ENCODE measurements at regions not wholly inside any gene's neighbourhood (a gene's known extent, or its start where the extent isn't known, plus 50 kb on each side); places are given as distances from the start of the nearest gene placed in this dataset.

GRCh38 chr5:124457901-124458300 is 288.5 kb downstream of the ZNF608 start:
- Mint-ChIP-seq H3K27me3 (no peaks in the 10 kb centered on the region), H3K27ac (no peak overlapping the region), H3K36me3 (peaks cover 19 to 20% of the 10 kb centered on the region in 2 donors), H3K9me3 (peaks cover 11 to 29% (median 21%) of the 10 kb centered on the region in 7 donors), H3K4me3 (no peak overlapping the region), H3K4me1 (peaks cover 11 to 42% (median 16%) of the 10 kb centered on the region in 3 donors)
- DNase-seq = no peak
- ATAC-seq (ENCODE audit: low read depth in 2 of 2) = no peak

GRCh38 chr5:124457101-124457500 is 289.3 kb downstream of the ZNF608 start:
- H3K4me3 Mint-ChIP-seq = no peak overlapping the region
- H3K27ac Mint-ChIP-seq = peak overlapping the region in 1 of 6 donors; percentile 13
- no peak for DNase-seq

GRCh38 chr5:124456249-124456648 is 290.2 kb downstream of the ZNF608 start:
- Mint-ChIP-seq H3K9me3 (peaks cover 11 to 24% (median 20%) of the 10 kb centered on the region in 7 donors), H3K27ac (no peak overlapping the region), H3K4me3 (no peak overlapping the region), H3K4me1 (peaks cover 18 to 46% (median 19%) of the 10 kb centered on the region in 3 donors), H3K27me3 (no peaks in the 10 kb centered on the region), H3K36me3 (peaks cover 19 to 20% of the 10 kb centered on the region in 2 donors)
- DNase-seq = no peak
- ATAC-seq (ENCODE audit: low read depth in 2 of 2) = no peak

More at GRCh38 chr5:124457101-124457500, 289.3 kb downstream of the ZNF608 start:
- peaks cover 19 to 20% of the 10 kb centered on the region in 2 donors for H3K36me3 Mint-ChIP-seq
- ATAC-seq (ENCODE audit: low read depth in 2 of 2) = no peak
- H3K27me3 Mint-ChIP-seq = no peaks in the 10 kb centered on the region
- H3K9me3 Mint-ChIP-seq = peaks cover 11 to 29% (median 21%) of the 10 kb centered on the region in 7 donors
- H3K4me1 Mint-ChIP-seq = peaks cover 16 to 50% (median 19%) of the 10 kb centered on the region in 3 donors

- H3K4me1 Mint-ChIP-seq = peaks cover 18 to 37% (median 27%) of the 10 kb centered on the region in 3 donors
- peaks cover 2% of the 10 kb centered on the region in 2 donors for H3K36me3 Mint-ChIP-seq
- H3K4me3 Mint-ChIP-seq = peak overlapping the region in 5 of 8 donors; percentile 19 to 80 (median 65)
- DNase-seq (no peak), ATAC-seq (ENCODE audit: low read depth in 2 of 2) (no peak)
- H3K27ac Mint-ChIP-seq = no peak overlapping the region
- peaks cover 0 to 4% (median 2%) of the 10 kb centered on the region in 7 donors for H3K9me3 Mint-ChIP-seq
- H3K27me3 Mint-ChIP-seq = peaks cover 0 to 6% (median 0%) of the 10 kb centered on the region in 3 donors
Measured at GRCh38 chr5:124454081-124454480, 292.4 kb downstream of the ZNF608 start.

GRCh38 chr5:124453221-124454051 is 293.0 kb downstream of the ZNF608 start:
- Mint-ChIP-seq H3K27me3 (peaks cover 0 to 6% (median 0%) of the 10 kb centered on the region in 3 donors), H3K4me3 (peak overlapping the region in 5 of 8 donors; percentile 20 to 80 (median 65)), H3K4me1 (peaks cover 18 to 37% (median 27%) of the 10 kb centered on the region in 3 donors), H3K9me3 (peaks cover 0 to 2% (median 0%) of the 10 kb centered on the region in 7 donors), H3K27ac (peak overlapping the region in 4 of 6 donors; percentile 50 to 72 (median 59)), H3K36me3 (no peaks in the 10 kb centered on the region)
- DNase-seq (peak; percentile 59), ATAC-seq (ENCODE audit: low read depth in 2 of 2) (peak; percentile 96 to 97)

GRCh38 chr5:124452412-124452811 is 294.0 kb downstream of the ZNF608 start:
- Mint-ChIP-seq H3K4me1 (peaks cover 18 to 37% (median 22%) of the 10 kb centered on the region in 3 donors), H3K9me3 (no peaks in the 10 kb centered on the region), H3K27ac (peak overlapping the region in 1 of 6 donors; percentile 81), H3K36me3 (no peaks in the 10 kb centered on the region), H3K4me3 (peak overlapping the region in 1 of 8 donors; percentile 3), H3K27me3 (peaks cover 0 to 6% (median 0%) of the 10 kb centered on the region in 3 donors)
- ATAC-seq (ENCODE audit: low read depth in 2 of 2) (no peak), DNase-seq (no peak)

GRCh38 chr5:124451721-124452383 is 294.6 kb downstream of the ZNF608 start:
- ATAC-seq (ENCODE audit: low read depth in 2 of 2) = no peak
- H3K9me3 Mint-ChIP-seq = no peaks in the 10 kb centered on the region
- no peak for DNase-seq
- H3K27me3 Mint-ChIP-seq = peaks cover 0 to 6% (median 0%) of the 10 kb centered on the region in 3 donors
- peaks cover 18 to 37% (median 22%) of the 10 kb centered on the region in 3 donors for H3K4me1 Mint-ChIP-seq
- peak overlapping the region in 1 of 6 donors; percentile 4 for H3K27ac Mint-ChIP-seq
- H3K36me3 Mint-ChIP-seq = no peaks in the 10 kb centered on the region
- H3K4me3 Mint-ChIP-seq = peak overlapping the region in 3 of 8 donors; percentile 1 to 7 (median 3)

GRCh38 chr5:124446120-124446519 is 300.3 kb downstream of the ZNF608 start:
- H3K27ac Mint-ChIP-seq = no peak overlapping the region
- peaks cover 0 to 7% (median 0%) of the 10 kb centered on the region in 3 donors for H3K4me1 Mint-ChIP-seq
- H3K36me3 Mint-ChIP-seq = no peaks in the 10 kb centered on the region
- no peak for DNase-seq
- H3K9me3 Mint-ChIP-seq = no peaks in the 10 kb centered on the region
- H3K27me3 Mint-ChIP-seq = peaks cover 0 to 10% (median 0%) of the 10 kb centered on the region in 3 donors
- H3K4me3 Mint-ChIP-seq = no peak overlapping the region
- no peak for ATAC-seq (ENCODE audit: low read depth in 2 of 2)

GRCh38 chr5:124445070-124445619 is 301.3 kb downstream of the ZNF608 start:
- no peaks in the 10 kb centered on the region for H3K4me1 Mint-ChIP-seq
- peaks cover 0 to 4% (median 0%) of the 10 kb centered on the region in 3 donors for H3K27me3 Mint-ChIP-seq
- no peaks in the 10 kb centered on the region for H3K9me3 Mint-ChIP-seq
- peak overlapping the region in 1 of 6 donors; percentile 24 for H3K27ac Mint-ChIP-seq
- H3K36me3 Mint-ChIP-seq = no peaks in the 10 kb centered on the region
- ATAC-seq (ENCODE audit: low read depth in 2 of 2) = no peak
- no peak overlapping the region for H3K4me3 Mint-ChIP-seq
- DNase-seq = no peak

- peak overlapping the region in 2 of 6 donors; percentile 9 to 10 for H3K27ac Mint-ChIP-seq
- H3K27me3 Mint-ChIP-seq = peaks cover 0 to 4% (median 0%) of the 10 kb centered on the region in 3 donors
- DNase-seq = no peak
- H3K4me3 Mint-ChIP-seq = no peak overlapping the region
- peak; percentile 25 to 70 for ATAC-seq (ENCODE audit: low read depth in 2 of 2)
- no peaks in the 10 kb centered on the region for H3K36me3 Mint-ChIP-seq
- peaks cover under 1 to 3% (median 2%) of the 10 kb centered on the region in 3 donors for H3K4me1 Mint-ChIP-seq
- H3K9me3 Mint-ChIP-seq = no peaks in the 10 kb centered on the region
Measured at GRCh38 chr5:124444147-124444775, 302.2 kb downstream of the ZNF608 start.

GRCh38 chr5:124440471-124440870 is 306.0 kb downstream of the ZNF608 start:
- no peaks in the 10 kb centered on the region for H3K27me3 Mint-ChIP-seq
- H3K4me1 Mint-ChIP-seq = peaks cover 8 to 17% (median 13%) of the 10 kb centered on the region in 3 donors
- DNase-seq = no peak
- peak overlapping the region in 1 of 6 donors; percentile 1 for H3K27ac Mint-ChIP-seq
- H3K36me3 Mint-ChIP-seq = no peaks in the 10 kb centered on the region
- no peak overlapping the region for H3K4me3 Mint-ChIP-seq
- H3K9me3 Mint-ChIP-seq = peaks cover 0 to 4% (median 0%) of the 10 kb centered on the region in 7 donors
- no peak for ATAC-seq (ENCODE audit: low read depth in 2 of 2)

GRCh38 chr5:124439609-124440008 is 306.8 kb downstream of the ZNF608 start:
- DNase-seq (no peak), ATAC-seq (ENCODE audit: low read depth in 2 of 2) (no peak)
- Mint-ChIP-seq H3K4me1 (peaks cover 8 to 17% (median 13%) of the 10 kb centered on the region in 3 donors), H3K4me3 (no peak overlapping the region), H3K27ac (no peak overlapping the region), H3K36me3 (no peaks in the 10 kb centered on the region), H3K27me3 (no peaks in the 10 kb centered on the region), H3K9me3 (peaks cover 0 to 11% (median under 1%) of the 10 kb centered on the region in 7 donors)

GRCh38 chr5:124438903-124439281 is 307.5 kb downstream of the ZNF608 start:
- ATAC-seq (ENCODE audit: low read depth in 2 of 2) = no peak
- H3K4me3 Mint-ChIP-seq = peak overlapping the region in 1 of 8 donors; percentile 40

More at GRCh38 chr5:124438903-124439281, 307.5 kb downstream of the ZNF608 start:
- Mint-ChIP-seq H3K4me1 (peaks cover 8 to 17% (median 13%) of the 10 kb centered on the region in 3 donors), H3K9me3 (peaks cover 0 to 19% (median 4%) of the 10 kb centered on the region in 7 donors), H3K27ac (peak overlapping the region in 1 of 6 donors; percentile 50), H3K36me3 (peaks cover 0 to 5% of the 10 kb centered on the region in 2 donors), H3K27me3 (no peaks in the 10 kb centered on the region)
- DNase-seq = no peak

Data from naive B cell (primary cell).